ENCODE measurements at regions not wholly inside any gene's neighbourhood (a gene's known extent, or its start where the extent isn't known, plus 50 kb on each side); places are given as distances from the start of the nearest gene placed in this dataset.
"Not testable (repeated sequence)": the region's sequence is repeated elsewhere in the genome, so short reads cannot be mapped to it uniquely, and the experiment has no call there.

DNA sequence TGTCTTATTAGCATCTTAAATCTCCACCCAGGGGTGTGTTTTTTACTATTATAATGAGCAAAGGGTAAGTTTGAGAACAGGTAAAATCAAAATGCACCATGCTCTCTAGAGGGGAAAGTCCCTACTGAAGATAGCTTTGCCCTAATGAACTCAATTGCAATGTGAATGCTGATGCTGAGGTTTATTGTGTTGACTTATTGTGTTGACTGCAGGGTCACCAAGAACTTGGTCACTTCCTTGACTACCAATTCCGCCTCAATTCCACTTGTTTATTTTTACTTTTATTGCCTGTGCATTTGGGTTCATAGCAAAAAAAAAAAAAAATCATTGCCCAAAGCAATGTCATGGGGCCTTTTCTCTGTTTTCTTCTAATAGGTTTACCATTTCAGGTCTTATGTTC, 67.7 kb upstream of the SRD5A3 start:
- no peak for DNase-seq (ENCODE audit: low read depth, low spot score)
- dilution Hi-C loops (cut with MboI; ENCODE audit: extremely low pct_ligation_motif_present, low sequenced_read_pairs): no loop called here
- H2AFZ ChIP-seq (ENCODE audit: control insufficient read depth, low read length): no peak overlapping the region
- FAIRE-seq: no peak
- no peak overlapping the region for H3K9ac ChIP-seq (ENCODE audit: control insufficient read depth, extremely low read depth, insufficient read depth, low read length)
- no peak for TF ChIP-seq EZH2 (IDR thresholded peaks at IDR 0.05; ENCODE audit: low read length)
- TF ChIP-seq, protein P1, sequence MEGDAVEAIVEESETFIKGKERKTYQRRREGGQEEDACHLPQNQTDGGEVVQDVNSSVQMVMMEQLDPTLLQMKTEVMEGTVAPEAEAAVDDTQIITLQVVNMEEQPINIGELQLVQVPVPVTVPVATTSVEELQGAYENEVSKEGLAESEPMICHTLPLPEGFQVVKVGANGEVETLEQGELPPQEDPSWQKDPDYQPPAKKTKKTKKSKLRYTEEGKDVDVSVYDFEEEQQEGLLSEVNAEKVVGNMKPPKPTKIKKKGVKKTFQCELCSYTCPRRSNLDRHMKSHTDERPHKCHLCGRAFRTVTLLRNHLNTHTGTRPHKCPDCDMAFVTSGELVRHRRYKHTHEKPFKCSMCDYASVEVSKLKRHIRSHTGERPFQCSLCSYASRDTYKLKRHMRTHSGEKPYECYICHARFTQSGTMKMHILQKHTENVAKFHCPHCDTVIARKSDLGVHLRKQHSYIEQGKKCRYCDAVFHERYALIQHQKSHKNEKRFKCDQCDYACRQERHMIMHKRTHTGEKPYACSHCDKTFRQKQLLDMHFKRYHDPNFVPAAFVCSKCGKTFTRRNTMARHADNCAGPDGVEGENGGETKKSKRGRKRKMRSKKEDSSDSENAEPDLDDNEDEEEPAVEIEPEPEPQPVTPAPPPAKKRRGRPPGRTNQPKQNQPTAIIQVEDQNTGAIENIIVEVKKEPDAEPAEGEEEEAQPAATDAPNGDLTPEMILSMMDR (optimal IDR thresholded peaks at IDR 0.05 in 1 of 3, IDR thresholded peaks at IDR 0.05 in 1 of 3, conservative IDR thresholded peaks at IDR 0.05 in 1 of 3; ENCODE audit: extremely low read depth in 1 of 3, insufficient read depth in 2 of 3, low read length in 3 of 3): no peak
- no peak overlapping the region for H3K4me3 ChIP-seq (ENCODE audit: control insufficient read depth in 2 of 3, extremely low read depth in 1 of 3, insufficient read depth in 2 of 3, low read depth in 1 of 3, low read length in 3 of 3)
- H3K9me3 ChIP-seq (ENCODE audit: control insufficient read depth, low read depth, low read length): no peaks in the 10 kb centered on the region
- H3K79me2 ChIP-seq (ENCODE audit: control insufficient read depth, insufficient read depth, low read length): no peaks in the 10 kb centered on the region
- no peaks in the 10 kb centered on the region for H4K20me1 ChIP-seq (ENCODE audit: control insufficient read depth, extremely low read depth, insufficient read depth, low read length)
- H3K9me1 ChIP-seq (ENCODE audit: control insufficient read depth, extremely low read depth, insufficient read depth, low read length): no peaks in the 10 kb centered on the region
- no peaks in the 10 kb centered on the region for H3K27me3 ChIP-seq (ENCODE audit: control insufficient read depth, extremely low read depth, insufficient read depth, low read length)
- no peaks in the 10 kb centered on the region for H3K4me1 ChIP-seq (ENCODE audit: control insufficient read depth, extremely low read depth, insufficient read depth, low read length)
- no peaks in the 10 kb centered on the region for H3K36me3 ChIP-seq (ENCODE audit: control insufficient read depth in 2 of 2, extremely low read depth in 1 of 2, insufficient read depth in 2 of 2, low read length in 2 of 2)
- no peak overlapping the region for H3K4me2 ChIP-seq (ENCODE audit: control insufficient read depth, extremely low read depth, insufficient read depth, low read depth, low read length)
- H3K27ac ChIP-seq (ENCODE audit: control insufficient read depth, insufficient read depth, low read length): no peak overlapping the region

DNA sequence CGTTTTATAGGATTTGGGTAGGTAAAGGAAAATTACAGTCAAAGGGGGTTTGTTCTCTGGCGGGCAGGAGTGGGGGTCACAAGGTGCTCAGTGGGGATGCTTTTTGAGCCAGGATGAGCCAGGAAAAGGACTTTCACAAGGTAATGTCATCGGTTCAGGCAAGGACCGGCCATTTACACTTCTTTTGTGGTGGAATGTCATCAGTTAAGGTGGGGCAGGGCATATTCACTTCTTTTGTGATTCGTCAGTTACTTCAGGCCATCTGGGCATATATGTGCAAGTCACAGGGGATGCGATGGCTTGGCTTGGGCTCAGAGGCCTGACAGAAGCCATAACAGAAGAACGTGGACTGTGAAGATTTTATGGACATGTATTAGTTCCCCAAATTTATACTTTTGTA, 65.6 kb upstream of the SRD5A3 start:
- H3K4me2 ChIP-seq (ENCODE audit: control insufficient read depth, extremely low read depth, insufficient read depth, low read depth, low read length); DNase-seq (ENCODE audit: low read depth, low spot score); H3K79me2 ChIP-seq (ENCODE audit: control insufficient read depth, insufficient read depth, low read length); H3K27ac ChIP-seq (ENCODE audit: control insufficient read depth, insufficient read depth, low read length); H2AFZ ChIP-seq (ENCODE audit: control insufficient read depth, low read length); H3K4me3 ChIP-seq (ENCODE audit: control insufficient read depth in 2 of 3, extremely low read depth in 1 of 3, insufficient read depth in 2 of 3, low read depth in 1 of 3, low read length in 3 of 3); H3K36me3 ChIP-seq (ENCODE audit: control insufficient read depth in 2 of 2, extremely low read depth in 1 of 2, insufficient read depth in 2 of 2, low read length in 2 of 2); H3K9me3 ChIP-seq (ENCODE audit: control insufficient read depth, low read depth, low read length); H4K20me1 ChIP-seq (ENCODE audit: control insufficient read depth, extremely low read depth, insufficient read depth, low read length); dilution Hi-C loops (cut with MboI; ENCODE audit: extremely low pct_ligation_motif_present, low sequenced_read_pairs); H3K9me1 ChIP-seq (ENCODE audit: control insufficient read depth, extremely low read depth, insufficient read depth, low read length); H3K4me1 ChIP-seq (ENCODE audit: control insufficient read depth, extremely low read depth, insufficient read depth, low read length); FAIRE-seq; H3K27me3 ChIP-seq (ENCODE audit: control insufficient read depth, extremely low read depth, insufficient read depth, low read length); H3K9ac ChIP-seq (ENCODE audit: control insufficient read depth, extremely low read depth, insufficient read depth, low read length): not testable (repeated sequence)

DNA sequence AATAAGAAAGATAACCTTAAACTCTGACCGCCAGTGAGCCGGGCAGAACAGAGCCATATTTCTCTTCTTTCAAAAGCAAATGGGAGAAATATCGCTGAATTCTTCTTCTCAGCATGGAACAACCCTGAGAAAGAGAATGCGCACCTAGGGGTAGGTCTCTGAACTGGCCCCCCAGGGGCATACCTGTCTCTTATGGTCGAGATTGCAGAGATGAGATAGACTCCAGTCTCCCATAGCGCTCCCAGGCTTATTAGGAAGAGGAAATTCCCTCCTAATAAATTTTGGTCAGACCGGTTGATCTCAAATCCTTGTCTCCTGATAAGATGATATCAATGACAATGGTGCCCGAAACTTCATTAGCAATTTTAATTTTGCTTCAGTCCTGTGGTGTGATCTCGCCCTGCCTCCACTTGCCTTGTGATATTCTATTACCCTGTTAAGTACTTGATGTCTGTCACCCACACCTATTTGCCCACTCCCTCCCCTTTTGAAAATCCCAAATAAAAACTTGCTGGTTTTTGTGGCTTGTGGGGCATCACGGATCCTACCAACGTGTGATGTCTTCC, 64.8 kb upstream of the SRD5A3 start:
- H3K27ac ChIP-seq (ENCODE audit: control insufficient read depth, insufficient read depth, low read length); H3K4me1 ChIP-seq (ENCODE audit: control insufficient read depth, extremely low read depth, insufficient read depth, low read length); H3K27me3 ChIP-seq (ENCODE audit: control insufficient read depth, extremely low read depth, insufficient read depth, low read length); H3K4me3 ChIP-seq (ENCODE audit: control insufficient read depth in 2 of 3, extremely low read depth in 1 of 3, insufficient read depth in 2 of 3, low read depth in 1 of 3, low read length in 3 of 3); H2AFZ ChIP-seq (ENCODE audit: control insufficient read depth, low read length); H3K9ac ChIP-seq (ENCODE audit: control insufficient read depth, extremely low read depth, insufficient read depth, low read length); H3K79me2 ChIP-seq (ENCODE audit: control insufficient read depth, insufficient read depth, low read length); H3K36me3 ChIP-seq (ENCODE audit: control insufficient read depth in 2 of 2, extremely low read depth in 1 of 2, insufficient read depth in 2 of 2, low read length in 2 of 2); dilution Hi-C loops (cut with MboI; ENCODE audit: extremely low pct_ligation_motif_present, low sequenced_read_pairs); H3K9me1 ChIP-seq (ENCODE audit: control insufficient read depth, extremely low read depth, insufficient read depth, low read length); H3K4me2 ChIP-seq (ENCODE audit: control insufficient read depth, extremely low read depth, insufficient read depth, low read depth, low read length); H4K20me1 ChIP-seq (ENCODE audit: control insufficient read depth, extremely low read depth, insufficient read depth, low read length); DNase-seq (ENCODE audit: low read depth, low spot score); H3K9me3 ChIP-seq (ENCODE audit: control insufficient read depth, low read depth, low read length); FAIRE-seq: not testable (repeated sequence)

Measured in keratinocyte (primary cell).